Naive thymus-derived CD4-positive, alpha-beta T cell (primary cell): ENCODE measurements at regions not wholly inside any gene's neighbourhood (a gene's known extent, or its start where the extent isn't known, plus 50 kb on each side); places are given as distances from the start of the nearest gene placed in this dataset.

Experiments
- ATAC-seq: fragments of 150-1000 bp; cut with Tn5 transposase; 2 replicates; pipeline ENCODE4 v1.10.0; 2021; ENCODE audit warnings: mild to moderate bottlenecking, moderate library complexity
- CTCF ChIA-PET: fragments of 350-600 bp; sonication (Branson Sonifier 250); formaldehyde crosslinking; loops from one replicate; lab custom pipeline; 2021; ENCODE audit warnings: antibody characterized with exemption; lab: Charles Lee
- POLR2A ChIA-PET: fragments of 350-600 bp; sonication (Branson Sonifier 250); formaldehyde crosslinking; loops from one replicate; lab custom pipeline; 2021; ENCODE audit warnings: antibody characterized with exemption, inconsistent platforms; lab: Charles Lee
- DNase-seq, 9 donors: peaks; one replicate each; pipeline versions ENCODE4 v3.0.0 to v3.0.0-alpha.2; 2020 to 2022; ENCODE audit warnings: mixed read lengths in 1 of 9
- H3K27ac ChIP-seq: one replicate; pipeline ENCODE4 v1.7.0; 2013; ENCODE audit warnings: mild to moderate bottlenecking, low read depth, low read length, moderate library complexity
- H3K27me3 ChIP-seq, 2 donors: one replicate each; pipeline ENCODE4 v1.7.0; 2013; ENCODE audit warnings: low read length in 2 of 2, mild to moderate bottlenecking in 2 of 2, moderate library complexity in 2 of 2; ENCODE audit not compliant: control insufficient read depth in 2 of 2, insufficient read depth in 2 of 2
- H3K36me3 ChIP-seq, 3 experiments: 1 replicate in 2 of 3; 2 replicates in 1 of 3; pipeline ENCODE4 v1.7.0; 2013; ENCODE audit warnings: low read length in 3 of 3, mild to moderate bottlenecking in 3 of 3, moderate library complexity in 1 of 3; ENCODE audit not compliant: insufficient read depth in 3 of 3, control insufficient read depth in 2 of 3
- H3K4me1 ChIP-seq, 2 donors: one replicate each; pipeline ENCODE4 v1.7.0; 2013; ENCODE audit warnings: low read length in 2 of 2, mild to moderate bottlenecking in 2 of 2, moderate library complexity in 1 of 2; ENCODE audit not compliant: control insufficient read depth in 2 of 2, insufficient read depth in 2 of 2
- H3K4me3 ChIP-seq: 2 replicates; pipeline ENCODE4 v1.7.0; 2013; ENCODE audit warnings: mild to moderate bottlenecking, low read length
- H3K9me3 ChIP-seq, 3 experiments: 1 replicate in 2 of 3; 2 replicates in 1 of 3; pipeline ENCODE4 v1.7.0; 2013; ENCODE audit warnings: low read length in 3 of 3; ENCODE audit not compliant: control insufficient read depth in 2 of 3
- H3K27ac Mint-ChIP-seq, 9 donors: one replicate each; pipeline ENCODE4 v1.8.0; 2020 to 2022; ENCODE audit warnings: mixed read lengths in 9 of 9, mild to moderate bottlenecking in 8 of 9, moderate library complexity in 5 of 9, inconsistent platforms in 2 of 9
- H3K27me3 Mint-ChIP-seq, 5 donors: one replicate each; pipeline ENCODE4 v1.8.0; 2021 to 2022; ENCODE audit warnings: mixed read lengths in 5 of 5, mild to moderate bottlenecking in 1 of 5
- H3K36me3 Mint-ChIP-seq, 5 donors: one replicate each; pipeline ENCODE4 v1.8.0; 2020 to 2022; ENCODE audit warnings: mixed read lengths in 5 of 5, mild to moderate bottlenecking in 3 of 5, inconsistent platforms in 1 of 5
- H3K4me1 Mint-ChIP-seq, 7 donors: one replicate each; pipeline ENCODE4 v1.8.0; 2020 to 2022; ENCODE audit warnings: mixed read lengths in 7 of 7, mild to moderate bottlenecking in 3 of 7, inconsistent platforms in 1 of 7
- H3K4me3 Mint-ChIP-seq, 10 donors: one replicate each; pipeline ENCODE4 v1.8.0; 2020 to 2022; ENCODE audit warnings: mild to moderate bottlenecking in 10 of 10, mixed read lengths in 10 of 10, moderate library complexity in 6 of 10, inconsistent platforms in 2 of 10
- H3K9me3 Mint-ChIP-seq, 11 donors: one replicate each; pipeline ENCODE4 v1.8.0; 2020 to 2022; ENCODE audit warnings: mixed read lengths in 11 of 11, mild to moderate bottlenecking in 4 of 11, inconsistent platforms in 1 of 11, moderate library complexity in 1 of 11
- intact Hi-C, 2 donors: fragments of 100-400 bp; cut with micrococcal nuclease; formaldehyde crosslinking; loops; one replicate each; pipeline ENCODE4 v1.15.1; 2023

GRCh38 chr2:47267711-47268086 lies 91.4 kb upstream of the CALM2 start:
- POLR2A ChIA-PET, result no interaction called here
- Mint-ChIP-seq H3K27ac (no peak overlapping the region), H3K27me3 (peaks cover 0 to 4% (median 0%) of the 10 kb centered on the region in 5 donors), H3K36me3 (no peaks in the 10 kb centered on the region), H3K4me3 (no peak overlapping the region), H3K4me1 (peaks cover 0 to 11% (median 2%) of the 10 kb centered on the region in 7 donors), H3K9me3 (no peaks in the 10 kb centered on the region)
- no peaks in the 10 kb centered on the region for H3K4me1 ChIP-seq
- no peaks in the 10 kb centered on the region for H3K36me3 ChIP-seq
- H3K27ac ChIP-seq, result no peak overlapping the region
- intact Hi-C loops, result no loop called here
- CTCF ChIA-PET, result no interaction called here
- ATAC-seq (no peak), DNase-seq (no peak)
- no peak overlapping the region for H3K4me3 ChIP-seq
- no peaks in the 10 kb centered on the region for H3K9me3 ChIP-seq
- H3K27me3 ChIP-seq, result no peaks in the 10 kb centered on the region

GRCh38 chr2:47266939-47267710 lies 90.8 kb upstream of the CALM2 start:
- Mint-ChIP-seq H3K4me1 (peaks cover 0 to 9% (median 0%) of the 10 kb centered on the region in 7 donors), H3K27me3 (peaks cover 0 to 4% (median 0%) of the 10 kb centered on the region in 5 donors), H3K27ac (no peak overlapping the region), H3K4me3 (no peak overlapping the region), H3K9me3 (no peaks in the 10 kb centered on the region), H3K36me3 (no peaks in the 10 kb centered on the region)
- intact Hi-C loops, result no loop called here
- Histone ChIP-seq H3K9me3 (no peaks in the 10 kb centered on the region), H3K36me3 (no peaks in the 10 kb centered on the region), H3K27me3 (no peaks in the 10 kb centered on the region), H3K4me1 (no peaks in the 10 kb centered on the region), H3K27ac (no peak overlapping the region), H3K4me3 (no peak overlapping the region)
- DNase-seq (no peak), ATAC-seq (no peak)
- ChIA-PET CTCF (no interaction called here), POLR2A (no interaction called here)

GRCh38 chr2:47265751-47266231 lies 89.5 kb upstream of the CALM2 start:
- POLR2A ChIA-PET, result no interaction called here
- H3K9me3 Mint-ChIP-seq, result no peaks in the 10 kb centered on the region
- DNase-seq (no peak), ATAC-seq (no peak)
- H3K27ac Mint-ChIP-seq, result no peak overlapping the region
- intact Hi-C loops, result no loop called here
- Histone ChIP-seq H3K4me3 (no peak overlapping the region), H3K27me3 (no peaks in the 10 kb centered on the region), H3K4me1 (no peaks in the 10 kb centered on the region), H3K9me3 (no peaks in the 10 kb centered on the region), H3K27ac (no peak overlapping the region), H3K36me3 (no peaks in the 10 kb centered on the region)
- peaks cover 0 to 4% (median 0%) of the 10 kb centered on the region in 5 donors for H3K27me3 Mint-ChIP-seq
- H3K4me3 Mint-ChIP-seq, result no peak overlapping the region
- no peaks in the 10 kb centered on the region for H3K36me3 Mint-ChIP-seq
- CTCF ChIA-PET, result no interaction called here
- H3K4me1 Mint-ChIP-seq, result peaks cover 0 to 2% (median 0%) of the 10 kb centered on the region in 7 donors

GRCh38 chr2:47265158-47265557 lies 88.8 kb upstream of the CALM2 start:
- H3K36me3 Mint-ChIP-seq, result no peaks in the 10 kb centered on the region
- ChIA-PET POLR2A (no interaction called here), CTCF (no interaction called here)
- no peaks in the 10 kb centered on the region for H3K4me1 ChIP-seq
- no peaks in the 10 kb centered on the region for H3K36me3 ChIP-seq
- H3K27me3 ChIP-seq, result no peaks in the 10 kb centered on the region
- H3K9me3 Mint-ChIP-seq, result no peaks in the 10 kb centered on the region
- no peak overlapping the region for H3K4me3 Mint-ChIP-seq
- H3K27me3 Mint-ChIP-seq, result peaks cover 0 to under 1% (median 0%) of the 10 kb centered on the region in 5 donors
- H3K4me1 Mint-ChIP-seq, result peaks cover 0 to 2% (median 0%) of the 10 kb centered on the region in 7 donors
- no peak for DNase-seq
- ATAC-seq, result no peak
- no peak overlapping the region for H3K27ac Mint-ChIP-seq
- H3K9me3 ChIP-seq, result no peaks in the 10 kb centered on the region
- H3K4me3 ChIP-seq, result no peak overlapping the region
- H3K27ac ChIP-seq, result no peak overlapping the region
- intact Hi-C loops, result no loop called here

GRCh38 chr2:47264686-47265085 lies 88.4 kb upstream of the CALM2 start:
- intact Hi-C loops, result no loop called here
- no peaks in the 10 kb centered on the region for H3K9me3 Mint-ChIP-seq
- no peaks in the 10 kb centered on the region for H3K9me3 ChIP-seq
- H3K4me3 ChIP-seq, result no peak overlapping the region
- H3K4me1 ChIP-seq, result no peaks in the 10 kb centered on the region
- no peak overlapping the region for H3K27ac Mint-ChIP-seq
- ChIA-PET CTCF (no interaction called here), POLR2A (no interaction called here)
- no peak overlapping the region for H3K27ac ChIP-seq
- H3K27me3 ChIP-seq, result no peaks in the 10 kb centered on the region
- DNase-seq, result no peak
- H3K27me3 Mint-ChIP-seq, result no peaks in the 10 kb centered on the region
- no peak for ATAC-seq
- peaks cover 0 to 2% (median 0%) of the 10 kb centered on the region in 7 donors for H3K4me1 Mint-ChIP-seq
- no peaks in the 10 kb centered on the region for H3K36me3 Mint-ChIP-seq
- H3K36me3 ChIP-seq, result no peaks in the 10 kb centered on the region
- H3K4me3 Mint-ChIP-seq, result no peak overlapping the region

- H3K4me1 Mint-ChIP-seq, result peaks cover 0 to 2% (median 0%) of the 10 kb centered on the region in 7 donors
- ChIA-PET POLR2A (no interaction called here), CTCF (no interaction called here)
- H3K27me3 Mint-ChIP-seq, result no peaks in the 10 kb centered on the region
- Histone ChIP-seq H3K4me1 (no peaks in the 10 kb centered on the region), H3K9me3 (no peaks in the 10 kb centered on the region), H3K27me3 (no peaks in the 10 kb centered on the region), H3K4me3 (no peak overlapping the region), H3K27ac (no peak overlapping the region), H3K36me3 (no peaks in the 10 kb centered on the region)
- no peak overlapping the region for H3K27ac Mint-ChIP-seq
- no peak overlapping the region for H3K4me3 Mint-ChIP-seq
- H3K9me3 Mint-ChIP-seq, result no peaks in the 10 kb centered on the region
- intact Hi-C loops, result no loop called here
- no peak for DNase-seq
- no peak for ATAC-seq
- no peaks in the 10 kb centered on the region for H3K36me3 Mint-ChIP-seq
Measured at GRCh38 chr2:47264143-47264542, 87.8 kb upstream of the CALM2 start.

- Histone ChIP-seq H3K27me3 (no peaks in the 10 kb centered on the region), H3K4me3 (no peak overlapping the region), H3K36me3 (no peaks in the 10 kb centered on the region), H3K4me1 (no peaks in the 10 kb centered on the region), H3K9me3 (no peaks in the 10 kb centered on the region), H3K27ac (no peak overlapping the region)
- H3K4me3 Mint-ChIP-seq, result no peak overlapping the region
- no peak overlapping the region for H3K27ac Mint-ChIP-seq
- no peaks in the 10 kb centered on the region for H3K9me3 Mint-ChIP-seq
- POLR2A ChIA-PET, result no interaction called here
- ATAC-seq (no peak), DNase-seq (no peak)
- peaks cover 0 to 2% (median 0%) of the 10 kb centered on the region in 7 donors for H3K4me1 Mint-ChIP-seq
- no peaks in the 10 kb centered on the region for H3K36me3 Mint-ChIP-seq
- H3K27me3 Mint-ChIP-seq, result no peaks in the 10 kb centered on the region
- CTCF ChIA-PET, result no interaction called here
- intact Hi-C loops, result no loop called here
Measured at GRCh38 chr2:47262657-47263056, 86.3 kb upstream of the CALM2 start.
